ENCODE measurements at regions not wholly inside any gene's neighbourhood (a gene's known extent, or its start where the extent isn't known, plus 50 kb on each side); places are given as distances from the start of the nearest gene placed in this dataset.
"Not testable (repeated sequence)": the region's sequence is repeated elsewhere in the genome, so short reads cannot be mapped to it uniquely, and the experiment has no call there.

- intact Hi-C loops (cut with DNase I; ENCODE audit: low total_unique reads) = no loop called here
- WGBS, 5 donors = 87 to 95% (median 90%) methylated on average over 2 of the region's 2 CpGs
- no peak overlapping the region for H3K27ac ChIP-seq
Observed at GRCh38 chr6:135616655-135617054, 119.1 kb upstream of the AHI1 start.

GRCh38 chr6:135617222-135617621, 119.7 kb upstream of the AHI1 start:
- Histone ChIP-seq H3K27ac (no peak overlapping the region), H3K9me3 (no peaks in the 10 kb centered on the region), H3K36me3 (no peaks in the 10 kb centered on the region), H3K4me1 (no peaks in the 10 kb centered on the region), H3K4me3 (no peak overlapping the region), H3K27me3 (no peaks in the 10 kb centered on the region)
- intact Hi-C loops (cut with DNase I; ENCODE audit: low total_unique reads) = no loop called here
- DNase-seq = no peak
- no peak for TF ChIP-seq POLR2AphosphoS5 (IDR thresholded peaks at IDR 0.05)
- TF ChIP-seq EP300 (IDR thresholded peaks at IDR 0.05) = no peak
- TF ChIP-seq POLR2A (IDR thresholded peaks at IDR 0.05) = no peak
- no peak for TF ChIP-seq CTCF (IDR thresholded peaks at IDR 0.05)
- WGBS, 5 donors = 73 to 88% (median 79%) methylated on average over 2 of the region's 2 CpGs

More at GRCh38 chr6:135616655-135617054, 119.1 kb upstream of the AHI1 start:
- H3K27me3 ChIP-seq = no peaks in the 10 kb centered on the region
- no peak overlapping the region for H3K4me3 ChIP-seq
- H3K36me3 ChIP-seq = no peaks in the 10 kb centered on the region
- no peak for DNase-seq
- no peaks in the 10 kb centered on the region for H3K9me3 ChIP-seq
- no peaks in the 10 kb centered on the region for H3K4me1 ChIP-seq
- no peak for TF ChIP-seq POLR2A (IDR thresholded peaks at IDR 0.05)
- TF ChIP-seq EP300 (IDR thresholded peaks at IDR 0.05) = no peak
- no peak for TF ChIP-seq CTCF (IDR thresholded peaks at IDR 0.05)
- no peak for TF ChIP-seq POLR2AphosphoS5 (IDR thresholded peaks at IDR 0.05)

- Histone ChIP-seq H3K27ac (no peak overlapping the region), H3K9me3 (no peaks in the 10 kb centered on the region), H3K36me3 (no peaks in the 10 kb centered on the region), H3K27me3 (no peaks in the 10 kb centered on the region), H3K4me1 (peaks cover 0 to 10% (median 4%) of the 10 kb centered on the region in 4 donors), H3K4me3 (no peak overlapping the region)
- DNase-seq = no peak
- intact Hi-C loops (cut with DNase I; ENCODE audit: low total_unique reads) = no loop called here
- no peak for TF ChIP-seq POLR2A (IDR thresholded peaks at IDR 0.05)
- no peak for TF ChIP-seq CTCF (IDR thresholded peaks at IDR 0.05)
- TF ChIP-seq POLR2AphosphoS5 (IDR thresholded peaks at IDR 0.05) = no peak
- no peak for TF ChIP-seq EP300 (IDR thresholded peaks at IDR 0.05)
- WGBS, 5 donors = 92 to 100% (median 100%) methylated on average over 1 of the region's 1 CpG
Observed at GRCh38 chr6:135622081-135622480, 124.5 kb upstream of the AHI1 start.

GRCh38 chr6:135623979-135624378, 126.4 kb upstream of the AHI1 start:
- intact Hi-C loops (cut with DNase I; ENCODE audit: low total_unique reads) = no loop called here
- no peaks in the 10 kb centered on the region for H3K36me3 ChIP-seq
- H3K9me3 ChIP-seq = no peaks in the 10 kb centered on the region
- 81 to 91% (median 89%) methylated on average over 1 of the region's 1 CpG for WGBS, 5 donors
- no peak for TF ChIP-seq POLR2AphosphoS5 (IDR thresholded peaks at IDR 0.05)
- H3K27me3 ChIP-seq = no peaks in the 10 kb centered on the region
- H3K4me1 ChIP-seq = peaks cover 0 to 10% (median 4%) of the 10 kb centered on the region in 4 donors
- no peak for DNase-seq
- no peak overlapping the region for H3K4me3 ChIP-seq
- H3K27ac ChIP-seq = no peak overlapping the region

GRCh38 chr6:135624402-135625295, 127.1 kb upstream of the AHI1 start:
- Histone ChIP-seq H3K4me3 (no peak overlapping the region), H3K36me3 (no peaks in the 10 kb centered on the region), H3K9me3 (no peaks in the 10 kb centered on the region), H3K4me1 (peaks cover 0 to 10% (median 4%) of the 10 kb centered on the region in 4 donors), H3K27me3 (no peaks in the 10 kb centered on the region), H3K27ac (no peak overlapping the region)
- TF ChIP-seq EP300 (IDR thresholded peaks at IDR 0.05) = no peak
- no peak for TF ChIP-seq POLR2A (IDR thresholded peaks at IDR 0.05)
- TF ChIP-seq CTCF (IDR thresholded peaks at IDR 0.05) = no peak
- no peak for TF ChIP-seq POLR2AphosphoS5 (IDR thresholded peaks at IDR 0.05)
- peak in 1 of 2 donors; percentile 12 for DNase-seq
- intact Hi-C loops (cut with DNase I; ENCODE audit: low total_unique reads) = no loop called here
- 35 to 52% (median 45%) methylated on average over 9 of the region's 9 CpGs for WGBS, 5 donors

- H3K27me3 ChIP-seq; H3K9me3 ChIP-seq; intact Hi-C loops (cut with DNase I; ENCODE audit: low total_unique reads); H3K4me3 ChIP-seq; DNase-seq; H3K36me3 ChIP-seq; H3K27ac ChIP-seq: not testable (repeated sequence)
- WGBS, 5 donors = 84 to 99% (median 96%) methylated on average over 7 of the region's 7 CpGs
- peaks cover 0 to 11% (median 6%) of the 10 kb centered on the region in 4 donors for H3K4me1 ChIP-seq
Observed at GRCh38 chr6:135626001-135626400, 128.5 kb upstream of the AHI1 start.
